ENCODE measurements at regions not wholly inside any gene's neighbourhood (a gene's known extent, or its start where the extent isn't known, plus 50 kb on each side); places are given as distances from the start of the nearest gene placed in this dataset.

DNA sequence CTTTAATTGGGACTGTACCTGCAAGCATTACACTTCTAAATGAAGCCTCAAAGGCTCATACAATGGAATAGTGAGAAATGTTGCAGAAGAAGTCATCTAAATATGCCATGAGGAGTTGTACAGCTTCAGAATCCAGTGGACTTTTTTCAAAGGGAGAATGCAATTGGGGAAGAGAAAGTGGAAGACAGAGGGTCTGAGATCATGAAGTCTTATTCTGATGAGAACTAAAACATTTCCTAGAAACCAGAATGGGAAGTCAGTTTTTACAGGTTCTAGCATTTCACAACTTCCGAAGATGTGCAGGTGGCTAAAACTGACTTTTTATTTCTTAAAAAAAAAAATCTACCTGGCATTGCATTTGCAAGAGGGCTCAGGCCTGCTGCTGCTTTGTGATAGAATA is 424.4 kb upstream of the RUNX1 start:
- TF ChIP-seq POLR2A (IDR thresholded peaks at IDR 0.05) (no peak), POLR2AphosphoS5 (IDR thresholded peaks at IDR 0.05) (no peak)
- TF ChIP-seq, protein P1, sequence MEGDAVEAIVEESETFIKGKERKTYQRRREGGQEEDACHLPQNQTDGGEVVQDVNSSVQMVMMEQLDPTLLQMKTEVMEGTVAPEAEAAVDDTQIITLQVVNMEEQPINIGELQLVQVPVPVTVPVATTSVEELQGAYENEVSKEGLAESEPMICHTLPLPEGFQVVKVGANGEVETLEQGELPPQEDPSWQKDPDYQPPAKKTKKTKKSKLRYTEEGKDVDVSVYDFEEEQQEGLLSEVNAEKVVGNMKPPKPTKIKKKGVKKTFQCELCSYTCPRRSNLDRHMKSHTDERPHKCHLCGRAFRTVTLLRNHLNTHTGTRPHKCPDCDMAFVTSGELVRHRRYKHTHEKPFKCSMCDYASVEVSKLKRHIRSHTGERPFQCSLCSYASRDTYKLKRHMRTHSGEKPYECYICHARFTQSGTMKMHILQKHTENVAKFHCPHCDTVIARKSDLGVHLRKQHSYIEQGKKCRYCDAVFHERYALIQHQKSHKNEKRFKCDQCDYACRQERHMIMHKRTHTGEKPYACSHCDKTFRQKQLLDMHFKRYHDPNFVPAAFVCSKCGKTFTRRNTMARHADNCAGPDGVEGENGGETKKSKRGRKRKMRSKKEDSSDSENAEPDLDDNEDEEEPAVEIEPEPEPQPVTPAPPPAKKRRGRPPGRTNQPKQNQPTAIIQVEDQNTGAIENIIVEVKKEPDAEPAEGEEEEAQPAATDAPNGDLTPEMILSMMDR (IDR thresholded peaks at IDR 0.05 in 8 of 11, conservative IDR thresholded peaks at IDR 0.05 in 3 of 11) = no peak

Measured in spleen (tissue), 7 donors.